H1 (cell line): ENCODE measurements at regions not wholly inside any gene's neighbourhood (a gene's known extent, or its start where the extent isn't known, plus 50 kb on each side); places are given as distances from the start of the nearest gene placed in this dataset.

ENCODE experiments used
- EGR1 ChIP-seq: IDR thresholded peaks from 2 replicates; pipeline ENCODE4 v1.6.1; 2011; ENCODE audit warnings: low read depth, low read length, borderline replicate concordance
- HDAC6 ChIP-seq: IDR thresholded peaks from one replicate; pipeline ENCODE4 v1.7.1; 2012; ENCODE audit warnings: low read depth, mild to moderate bottlenecking, inconsistent platforms, low read length, moderate library complexity

DNA sequence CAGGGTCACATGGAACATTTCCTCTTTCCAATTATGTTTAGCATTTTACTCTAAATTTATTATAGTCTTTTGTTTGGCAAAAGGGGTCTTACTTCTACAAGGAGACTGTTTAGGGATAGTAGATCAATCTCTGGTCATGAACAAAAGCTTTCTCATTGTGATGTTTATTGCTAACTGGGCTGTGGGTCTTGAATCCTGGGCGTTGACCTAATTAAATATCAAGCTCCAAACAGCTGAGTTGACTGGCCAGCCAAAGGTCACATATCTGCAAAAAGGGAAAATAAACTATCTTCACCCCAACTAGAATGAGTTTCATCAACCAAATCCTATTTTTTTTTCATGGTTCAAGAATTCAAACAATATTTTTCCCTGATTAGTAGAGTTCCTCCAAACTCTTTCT, 245.4 kb upstream of the TUT7 start (continued):
- TF ChIP-seq EGR1 (no peak), HDAC6 (no peak)
